ENCODE measurements at regions not wholly inside any gene's neighbourhood (a gene's known extent, or its start where the extent isn't known, plus 50 kb on each side); places are given as distances from the start of the nearest gene placed in this dataset.

GRCh38 chr10:28236591-28236990, 66.3 kb downstream of the MPP7 start:
- TF ChIP-seq, protein P1, sequence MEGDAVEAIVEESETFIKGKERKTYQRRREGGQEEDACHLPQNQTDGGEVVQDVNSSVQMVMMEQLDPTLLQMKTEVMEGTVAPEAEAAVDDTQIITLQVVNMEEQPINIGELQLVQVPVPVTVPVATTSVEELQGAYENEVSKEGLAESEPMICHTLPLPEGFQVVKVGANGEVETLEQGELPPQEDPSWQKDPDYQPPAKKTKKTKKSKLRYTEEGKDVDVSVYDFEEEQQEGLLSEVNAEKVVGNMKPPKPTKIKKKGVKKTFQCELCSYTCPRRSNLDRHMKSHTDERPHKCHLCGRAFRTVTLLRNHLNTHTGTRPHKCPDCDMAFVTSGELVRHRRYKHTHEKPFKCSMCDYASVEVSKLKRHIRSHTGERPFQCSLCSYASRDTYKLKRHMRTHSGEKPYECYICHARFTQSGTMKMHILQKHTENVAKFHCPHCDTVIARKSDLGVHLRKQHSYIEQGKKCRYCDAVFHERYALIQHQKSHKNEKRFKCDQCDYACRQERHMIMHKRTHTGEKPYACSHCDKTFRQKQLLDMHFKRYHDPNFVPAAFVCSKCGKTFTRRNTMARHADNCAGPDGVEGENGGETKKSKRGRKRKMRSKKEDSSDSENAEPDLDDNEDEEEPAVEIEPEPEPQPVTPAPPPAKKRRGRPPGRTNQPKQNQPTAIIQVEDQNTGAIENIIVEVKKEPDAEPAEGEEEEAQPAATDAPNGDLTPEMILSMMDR (IDR thresholded peaks at IDR 0.05): no peak
- no peak for TF ChIP-seq POLR2A (IDR thresholded peaks at IDR 0.05)
- no peak for TF ChIP-seq EP300 (IDR thresholded peaks at IDR 0.05)
- TF ChIP-seq POLR2AphosphoS5 (IDR thresholded peaks at IDR 0.05): no peak
- no peak for DNase-seq
- no peak overlapping the region for H3K4me3 ChIP-seq
- no peaks in the 10 kb centered on the region for H3K27me3 ChIP-seq
- peaks cover 0 to 9% (median 2%) of the 10 kb centered on the region in 4 donors for H3K4me1 ChIP-seq
- 83 to 86% methylated on average over 12 of the region's 12 CpGs for WGBS, 2 donors
- H3K36me3 ChIP-seq: peaks cover 0 to 4% (median 0%) of the 10 kb centered on the region in 4 donors
- H3K9me3 ChIP-seq: no peaks in the 10 kb centered on the region
- no peak overlapping the region for H3K27ac ChIP-seq
- intact Hi-C loops (cut with DNase I): no loop called here

- 84 to 89% methylated on average over 5 of the region's 5 CpGs for WGBS, 2 donors
- TF ChIP-seq POLR2A (IDR thresholded peaks at IDR 0.05) (no peak), POLR2AphosphoS5 (IDR thresholded peaks at IDR 0.05) (no peak), EP300 (IDR thresholded peaks at IDR 0.05) (no peak)
- TF ChIP-seq, protein P1 (IDR thresholded peaks at IDR 0.05): no peak
- no peak overlapping the region for H3K4me3 ChIP-seq
- H3K27me3 ChIP-seq: no peaks in the 10 kb centered on the region
- peaks cover 0 to 38% (median 28%) of the 10 kb centered on the region in 4 donors for H3K4me1 ChIP-seq
- no peaks in the 10 kb centered on the region for H3K36me3 ChIP-seq
- no peaks in the 10 kb centered on the region for H3K9me3 ChIP-seq
- intact Hi-C loops (cut with DNase I): no loop called here
- no peak overlapping the region for H3K27ac ChIP-seq
- no peak for DNase-seq
These were observed 82.1 kb downstream of the MPP7 start for GRCh38 chr10:28220811-28221210.

DNA sequence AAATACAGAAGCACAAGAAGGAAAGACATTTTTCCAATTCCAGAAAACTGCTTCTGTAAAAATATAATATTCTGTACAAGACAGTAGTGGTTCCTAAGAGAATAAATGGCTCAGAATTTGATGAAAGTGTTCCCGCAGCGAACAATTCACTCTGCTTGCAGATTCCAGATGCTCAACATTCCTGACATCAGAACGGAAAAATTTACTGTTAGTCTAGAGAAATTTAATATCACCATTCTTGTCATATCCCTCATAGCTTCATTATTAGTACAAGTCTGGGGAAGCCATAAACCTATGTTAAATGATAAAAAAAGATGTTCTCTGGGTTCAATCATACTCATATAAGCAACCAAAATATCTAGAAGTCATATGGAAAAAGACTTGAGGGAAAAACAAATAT, 83.6 kb downstream of the MPP7 start:
- Histone ChIP-seq H3K36me3 (no peaks in the 10 kb centered on the region), H3K9me3 (no peaks in the 10 kb centered on the region), H3K27ac (peak overlapping the region in 1 of 4 donors; percentile 69), H3K4me3 (no peak overlapping the region), H3K27me3 (no peaks in the 10 kb centered on the region), H3K4me1 (peaks cover 0 to 41% (median 36%) of the 10 kb centered on the region in 4 donors)
- intact Hi-C loops (cut with DNase I): no loop called here
- DNase-seq: no peak
- WGBS, 2 donors: 83 to 90% methylated on average over 3 of the region's 3 CpGs
- no peak for TF ChIP-seq POLR2A (IDR thresholded peaks at IDR 0.05)
- TF ChIP-seq, protein P1 (IDR thresholded peaks at IDR 0.05): no peak
- no peak for TF ChIP-seq EP300 (IDR thresholded peaks at IDR 0.05)
- no peak for TF ChIP-seq POLR2AphosphoS5 (IDR thresholded peaks at IDR 0.05)

- intact Hi-C loops (cut with DNase I): no loop called here
- WGBS, 2 donors: 62 to 72% methylated on average over 7 of the region's 7 CpGs
These were observed 85.0 kb downstream of the MPP7 start for GRCh38 chr10:28217848-28218247.

More at GRCh38 chr10:28217848-28218247, 85.0 kb downstream of the MPP7 start:
- H3K27me3 ChIP-seq: no peaks in the 10 kb centered on the region
- H3K4me1 ChIP-seq: peaks cover 0 to 49% (median 38%) of the 10 kb centered on the region in 4 donors
- no peak for DNase-seq
- peak overlapping the region in 1 of 4 donors; percentile 23 for H3K4me3 ChIP-seq
- no peaks in the 10 kb centered on the region for H3K36me3 ChIP-seq
- no peaks in the 10 kb centered on the region for H3K9me3 ChIP-seq
- TF ChIP-seq, protein P1 (IDR thresholded peaks at IDR 0.05): no peak
- TF ChIP-seq EP300 (IDR thresholded peaks at IDR 0.05): no peak
- TF ChIP-seq POLR2A (IDR thresholded peaks at IDR 0.05): no peak
- TF ChIP-seq POLR2AphosphoS5 (IDR thresholded peaks at IDR 0.05): no peak
- H3K27ac ChIP-seq: peak overlapping the region; percentile 4 to 69 (median 29)
